Activated naive CD8-positive, alpha-beta T cell treated with anti-CD3 and anti-CD28 coated beads, Interleukin-2, amount 10 ng/mL, durations not matched to agents 7 days and 5 days (primary cell): ENCODE measurements at regions not wholly inside any gene's neighbourhood (a gene's known extent, or its start where the extent isn't known, plus 50 kb on each side); places are given as distances from the start of the nearest gene placed in this dataset.

ENCODE experiments used
- ATAC-seq: fragments of 150-1000 bp; cut with Tn5 transposase; one replicate; pipeline ENCODE4 v1.10.0; 2021; ENCODE audit warnings: low read depth, moderate library complexity
- POLR2A ChIA-PET: fragments of 350-600 bp; sonication (Branson Sonifier 250); formaldehyde crosslinking; loops from one replicate; lab custom pipeline; 2021; ENCODE audit warnings: antibody characterized with exemption; lab: Charles Lee
- DNase-seq: peaks from one replicate; pipeline ENCODE4 v3.0.0; 2021
- H3K27ac Mint-ChIP-seq: one replicate; pipeline ENCODE4 v1.8.0; 2022; ENCODE audit warnings: mild to moderate bottlenecking, mixed read lengths
- H3K27me3 Mint-ChIP-seq: one replicate; pipeline ENCODE4 v1.8.0; 2022; ENCODE audit warnings: mild to moderate bottlenecking, moderate library complexity, mixed read lengths
- H3K36me3 Mint-ChIP-seq: one replicate; pipeline ENCODE4 v1.8.0; 2021; ENCODE audit warnings: mild to moderate bottlenecking, mixed read lengths
- H3K4me1 Mint-ChIP-seq: one replicate; pipeline ENCODE4 v1.8.0; 2021; ENCODE audit warnings: mixed read lengths
- H3K4me3 Mint-ChIP-seq: one replicate; pipeline ENCODE4 v1.8.0; 2022; ENCODE audit warnings: mild to moderate bottlenecking, moderate library complexity, mixed read lengths
- H3K9me3 Mint-ChIP-seq: one replicate; pipeline ENCODE4 v1.8.0; 2021; ENCODE audit warnings: mixed read lengths

DNA sequence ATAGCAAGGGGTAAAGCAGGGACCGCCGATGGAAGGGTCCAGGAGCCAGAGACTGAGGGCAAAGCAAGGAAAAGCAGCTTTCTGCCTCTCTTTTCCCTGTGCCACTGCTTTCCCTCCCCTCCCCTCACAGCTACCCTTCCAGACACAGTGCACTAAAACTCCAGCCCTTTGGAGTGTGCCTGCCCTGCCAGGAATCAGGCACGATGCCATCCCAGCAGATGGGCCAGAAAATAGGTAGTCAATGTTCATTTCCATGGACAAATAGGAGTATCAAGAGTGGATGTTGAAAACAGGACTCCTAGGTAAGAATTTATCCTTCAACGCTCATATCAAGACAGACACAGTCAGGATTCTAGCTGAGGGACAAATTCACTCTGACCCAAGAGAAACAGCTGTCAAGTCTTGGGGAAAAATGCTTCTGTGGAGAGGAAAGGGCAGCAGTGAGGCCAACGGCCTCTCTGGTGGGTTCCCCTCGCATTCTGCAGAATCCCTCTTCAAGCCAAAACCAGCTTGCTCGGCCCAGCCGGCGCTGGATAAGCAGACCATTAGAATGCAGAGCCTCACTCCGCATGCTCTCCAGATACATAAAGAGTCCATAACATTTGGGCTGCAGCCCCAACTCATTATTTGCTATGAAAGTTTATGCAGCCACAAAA lies 138.0 kb downstream of the CAAP1 start:
- ATAC-seq (no peak), DNase-seq (no peak)
- Mint-ChIP-seq H3K4me1 (no peaks in the 10 kb centered on the region), H3K4me3 (no peak overlapping the region), H3K36me3 (no peaks in the 10 kb centered on the region), H3K27me3 (no peaks in the 10 kb centered on the region), H3K27ac (no peak overlapping the region), H3K9me3 (no peaks in the 10 kb centered on the region)
- POLR2A ChIA-PET: no interaction called here

DNA sequence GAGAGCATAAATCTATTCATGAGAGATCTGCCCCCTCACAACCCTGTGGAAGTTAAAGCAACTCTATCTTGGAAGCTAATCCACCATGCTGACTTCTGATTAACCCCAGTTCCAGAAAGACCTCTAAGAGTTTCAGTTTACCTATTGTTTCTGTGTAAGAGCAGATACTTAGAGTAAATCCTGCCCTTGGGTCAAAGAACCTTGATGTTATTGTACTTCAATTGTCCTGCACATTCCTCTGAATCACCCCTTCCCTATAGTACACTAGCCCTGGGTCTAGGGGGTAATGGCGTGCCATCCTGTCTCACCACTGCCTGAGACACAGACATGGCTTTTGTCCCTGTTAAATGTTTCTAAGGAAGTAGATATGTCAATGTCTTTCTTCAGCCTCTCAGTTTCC lies 138.6 kb downstream of the CAAP1 start:
- Mint-ChIP-seq H3K9me3 (no peaks in the 10 kb centered on the region), H3K27ac (no peak overlapping the region), H3K36me3 (no peaks in the 10 kb centered on the region), H3K4me1 (no peaks in the 10 kb centered on the region), H3K4me3 (no peak overlapping the region), H3K27me3 (no peaks in the 10 kb centered on the region)
- POLR2A ChIA-PET: no interaction called here
- ATAC-seq: no peak
- DNase-seq: no peak

GRCh38 chr9:26750162-26750561 lies 142.4 kb downstream of the CAAP1 start:
- POLR2A ChIA-PET: no interaction called here
- ATAC-seq: no peak
- H3K36me3 Mint-ChIP-seq: no peaks in the 10 kb centered on the region
- no peak for DNase-seq
- no peaks in the 10 kb centered on the region for H3K9me3 Mint-ChIP-seq
- H3K27ac Mint-ChIP-seq: no peak overlapping the region
- H3K4me3 Mint-ChIP-seq: no peak overlapping the region
- no peaks in the 10 kb centered on the region for H3K27me3 Mint-ChIP-seq
- no peaks in the 10 kb centered on the region for H3K4me1 Mint-ChIP-seq

DNA sequence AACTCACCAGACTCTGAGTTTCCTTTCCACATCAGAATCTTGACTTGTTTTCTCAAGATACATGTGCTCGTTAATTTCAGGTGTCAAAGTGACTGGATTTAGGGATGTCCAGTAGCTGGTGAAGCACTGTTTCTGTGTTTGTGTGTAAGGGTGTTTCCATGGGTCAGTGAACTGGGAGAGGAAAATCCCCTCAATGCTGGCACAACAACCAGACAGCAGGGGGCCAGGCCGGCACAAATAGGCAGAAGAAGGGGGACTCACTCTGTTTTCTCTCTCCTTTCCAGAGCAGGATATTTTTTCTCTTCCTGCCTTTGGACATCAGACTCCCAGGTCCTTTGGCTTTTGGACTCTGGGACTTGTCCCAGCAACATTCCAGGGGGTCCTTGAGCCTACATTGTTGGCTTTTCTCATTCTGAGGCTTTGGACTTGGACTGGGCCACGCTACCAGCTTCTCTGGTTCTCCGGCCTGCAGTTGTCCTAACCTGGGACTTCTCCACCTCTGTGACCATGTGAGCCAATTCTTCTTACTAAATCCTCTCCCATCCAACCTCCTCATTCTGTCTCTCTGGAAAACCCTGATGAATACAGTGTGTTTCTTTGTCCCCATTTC lies 144.0 kb downstream of the CAAP1 start:
- Mint-ChIP-seq H3K4me1 (no peaks in the 10 kb centered on the region), H3K36me3 (no peaks in the 10 kb centered on the region), H3K27ac (no peak overlapping the region), H3K4me3 (no peak overlapping the region), H3K9me3 (no peaks in the 10 kb centered on the region), H3K27me3 (peaks cover 4% of the 10 kb centered on the region)
- POLR2A ChIA-PET: no interaction called here
- ATAC-seq (no peak), DNase-seq (no peak)

GRCh38 chr9:26747611-26748010 lies 145.0 kb downstream of the CAAP1 start:
- DNase-seq: no peak

GRCh38 chr9:26746357-26747072 lies 146.1 kb downstream of the CAAP1 start:
- ATAC-seq (no peak), DNase-seq (no peak)
- no peaks in the 10 kb centered on the region for H3K9me3 Mint-ChIP-seq
- H3K36me3 Mint-ChIP-seq: no peaks in the 10 kb centered on the region
- no peak overlapping the region for H3K4me3 Mint-ChIP-seq
- POLR2A ChIA-PET: no interaction called here
- no peak overlapping the region for H3K27ac Mint-ChIP-seq
- no peaks in the 10 kb centered on the region for H3K4me1 Mint-ChIP-seq
- peaks cover 8% of the 10 kb centered on the region for H3K27me3 Mint-ChIP-seq

More at GRCh38 chr9:26747611-26748010, 145.0 kb downstream of the CAAP1 start:
- no peak for ATAC-seq
- Mint-ChIP-seq H3K27me3 (peaks cover 8% of the 10 kb centered on the region), H3K9me3 (no peaks in the 10 kb centered on the region), H3K36me3 (no peaks in the 10 kb centered on the region), H3K4me1 (no peaks in the 10 kb centered on the region), H3K4me3 (no peak overlapping the region), H3K27ac (no peak overlapping the region)
- POLR2A ChIA-PET: no interaction called here

DNA sequence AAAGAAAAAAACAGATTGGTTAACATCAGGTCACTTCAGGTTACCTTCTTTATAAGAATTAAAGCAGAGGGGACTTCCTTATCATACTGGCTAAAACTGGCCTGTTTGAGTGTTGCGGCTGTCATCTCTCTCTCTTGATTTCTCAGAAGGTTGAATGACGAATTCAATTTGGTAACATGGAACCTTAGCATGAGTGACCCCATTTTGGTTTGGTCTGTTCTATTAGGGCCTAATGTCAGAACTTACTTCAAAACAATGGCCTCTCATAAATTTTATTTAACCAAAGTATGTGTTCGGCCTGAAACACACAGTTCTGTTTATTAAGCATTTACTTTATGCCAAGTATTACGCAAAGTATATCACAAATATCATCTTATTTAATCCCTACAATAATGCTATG lies 147.5 kb downstream of the CAAP1 start:
- Mint-ChIP-seq H3K4me1 (no peaks in the 10 kb centered on the region), H3K27ac (no peak overlapping the region), H3K4me3 (no peak overlapping the region), H3K27me3 (peaks cover 8% of the 10 kb centered on the region), H3K9me3 (no peaks in the 10 kb centered on the region), H3K36me3 (no peaks in the 10 kb centered on the region)
- DNase-seq (no peak), ATAC-seq (no peak)
- POLR2A ChIA-PET: no interaction called here

DNA sequence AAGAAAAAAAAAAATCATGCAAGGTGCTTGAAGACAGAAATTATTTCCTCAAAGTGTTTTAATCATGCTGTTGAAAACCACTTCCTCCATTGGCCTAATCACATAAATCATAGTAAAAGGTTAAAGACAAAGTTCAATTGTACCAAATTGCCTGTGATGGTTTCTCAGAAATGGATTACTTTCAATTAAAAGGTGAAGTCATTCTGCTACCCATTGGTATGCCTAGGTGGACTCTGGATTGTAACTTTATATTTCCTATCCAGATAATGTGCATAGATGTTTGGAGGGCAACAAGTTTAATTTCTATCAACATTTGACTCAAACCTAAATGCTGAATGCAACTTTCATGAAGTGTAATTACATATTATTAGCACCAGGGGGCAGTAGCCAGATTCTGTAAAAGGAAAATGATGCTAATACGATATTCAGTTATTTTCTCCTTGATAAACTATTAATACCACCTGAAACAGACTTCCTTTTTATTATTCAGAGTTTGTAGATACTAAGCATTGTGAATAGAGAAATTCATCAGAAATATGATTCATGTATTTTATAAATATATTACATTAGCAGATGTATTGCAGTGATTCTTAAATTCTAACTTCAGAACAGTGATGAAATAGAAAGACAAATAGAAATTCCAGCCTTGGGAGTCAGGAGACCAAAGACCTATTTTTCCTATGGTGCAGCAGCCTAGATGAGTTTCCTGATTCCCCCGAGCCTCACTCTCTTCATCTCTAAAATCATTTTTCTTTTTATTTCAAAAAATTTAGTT lies 148.2 kb downstream of the CAAP1 start:
- POLR2A ChIA-PET: no interaction called here
- Mint-ChIP-seq H3K36me3 (no peaks in the 10 kb centered on the region), H3K9me3 (no peaks in the 10 kb centered on the region), H3K4me1 (no peaks in the 10 kb centered on the region), H3K27ac (no peak overlapping the region), H3K27me3 (peaks cover 8% of the 10 kb centered on the region), H3K4me3 (no peak overlapping the region)
- DNase-seq (no peak), ATAC-seq (no peak)

GRCh38 chr9:26742828-26743476 lies 149.7 kb downstream of the CAAP1 start:
- H3K27me3 Mint-ChIP-seq: peaks cover 8% of the 10 kb centered on the region
- ATAC-seq (no peak), DNase-seq (no peak)
- H3K27ac Mint-ChIP-seq: no peak overlapping the region
- no peaks in the 10 kb centered on the region for H3K4me1 Mint-ChIP-seq
- POLR2A ChIA-PET: no interaction called here
- no peaks in the 10 kb centered on the region for H3K36me3 Mint-ChIP-seq
- no peaks in the 10 kb centered on the region for H3K9me3 Mint-ChIP-seq
- H3K4me3 Mint-ChIP-seq: no peak overlapping the region

DNA sequence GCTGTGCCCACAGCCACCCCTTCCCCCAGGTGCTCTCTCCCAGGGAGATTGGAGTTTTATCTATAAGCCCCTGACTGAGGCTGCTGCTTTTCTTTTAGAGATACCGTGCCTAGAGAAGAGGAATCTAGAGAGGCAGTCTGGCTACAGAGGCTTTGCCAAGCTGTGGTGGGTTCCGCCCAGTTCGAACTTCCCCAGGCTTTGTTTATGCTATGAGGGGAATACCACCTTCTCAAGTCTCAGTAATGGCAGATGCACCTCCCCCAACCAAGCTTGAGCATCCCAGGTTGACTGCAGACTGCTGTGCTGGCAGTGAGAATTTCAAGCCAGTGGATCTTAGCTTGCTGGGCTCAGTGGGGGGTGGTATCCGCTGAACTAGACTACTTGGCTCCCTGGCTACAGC lies 157.4 kb downstream of the CAAP1 start:
- peaks cover 7% of the 10 kb centered on the region for H3K9me3 Mint-ChIP-seq
- no peak for DNase-seq
- no peaks in the 10 kb centered on the region for H3K36me3 Mint-ChIP-seq
- no peak for ATAC-seq
- H3K27ac Mint-ChIP-seq: no peak overlapping the region
- POLR2A ChIA-PET: no interaction called here
- H3K27me3 Mint-ChIP-seq: peaks cover 2% of the 10 kb centered on the region
- no peaks in the 10 kb centered on the region for H3K4me1 Mint-ChIP-seq
- H3K4me3 Mint-ChIP-seq: no peak overlapping the region

DNA sequence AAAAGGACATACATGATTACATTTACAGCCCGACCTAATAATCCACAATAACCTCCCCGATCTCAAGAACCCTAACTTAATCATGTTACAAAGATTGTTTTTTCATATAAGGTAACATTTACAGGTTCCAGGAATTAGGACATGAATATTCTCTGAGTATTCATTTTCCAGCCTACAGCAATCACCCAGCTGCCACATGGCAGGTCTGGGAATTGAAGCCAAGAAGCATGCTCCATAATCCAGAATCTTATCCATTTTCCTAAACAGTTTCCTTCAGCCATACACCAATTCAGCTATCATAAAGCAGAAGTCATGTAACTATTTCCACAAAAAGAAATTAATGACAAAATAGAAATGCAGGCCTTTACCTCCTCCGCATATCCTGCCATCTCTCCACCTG lies 163.4 kb downstream of the CAAP1 start:
- H3K9me3 Mint-ChIP-seq: no peaks in the 10 kb centered on the region
- H3K4me1 Mint-ChIP-seq: no peaks in the 10 kb centered on the region
- H3K27me3 Mint-ChIP-seq: peaks cover 8% of the 10 kb centered on the region
- no peak for DNase-seq
- ATAC-seq: no peak
- no peaks in the 10 kb centered on the region for H3K36me3 Mint-ChIP-seq
- no peak overlapping the region for H3K4me3 Mint-ChIP-seq
- H3K27ac Mint-ChIP-seq: no peak overlapping the region
- POLR2A ChIA-PET: no interaction called here

- ATAC-seq (no peak), DNase-seq (no peak)
- no peaks in the 10 kb centered on the region for H3K36me3 Mint-ChIP-seq
- H3K4me3 Mint-ChIP-seq: no peak overlapping the region
- H3K4me1 Mint-ChIP-seq: no peaks in the 10 kb centered on the region
- H3K27ac Mint-ChIP-seq: no peak overlapping the region
- H3K9me3 Mint-ChIP-seq: no peaks in the 10 kb centered on the region
- POLR2A ChIA-PET: no interaction called here
- H3K27me3 Mint-ChIP-seq: peaks cover 14% of the 10 kb centered on the region
These were observed 165.1 kb downstream of the CAAP1 start for GRCh38 chr9:26727471-26727870.

GRCh38 chr9:26725573-26725972 lies 167.0 kb downstream of the CAAP1 start:
- Mint-ChIP-seq H3K9me3 (no peaks in the 10 kb centered on the region), H3K27me3 (peaks cover 11% of the 10 kb centered on the region), H3K36me3 (no peaks in the 10 kb centered on the region), H3K4me3 (no peak overlapping the region), H3K27ac (no peak overlapping the region), H3K4me1 (no peaks in the 10 kb centered on the region)
- POLR2A ChIA-PET: no interaction called here
- ATAC-seq (no peak), DNase-seq (no peak)
